WI38 (cell line): ENCODE measurements at regions not wholly inside any gene's neighbourhood (a gene's known extent, or its start where the extent isn't known, plus 50 kb on each side); places are given as distances from the start of the nearest gene placed in this dataset.

Source experiments
- H3K4me3 ChIP-seq: 2 replicates; pipeline ENCODE4 v1.5.1; 2011; ENCODE audit warnings: low read depth, mild to moderate bottlenecking, control low read depth, low read length
- CTCF ChIP-seq: IDR thresholded peaks from 2 replicates; pipeline ENCODE4 v1.5.1; 2012; ENCODE audit warnings: low read depth, mild to moderate bottlenecking, control low read depth, low read length

GRCh38 chr4:19746377-19746776 lies 505.3 kb upstream of the SLIT2 start:
- TF ChIP-seq CTCF, result no peak
- no peak overlapping the region for H3K4me3 ChIP-seq

GRCh38 chr4:19743115-19743638 lies 508.5 kb upstream of the SLIT2 start:
- no peak for TF ChIP-seq CTCF
- no peak overlapping the region for H3K4me3 ChIP-seq

- H3K4me3 ChIP-seq, result peak overlapping the region; percentile 36
- no peak for TF ChIP-seq CTCF
Measured at GRCh38 chr4:19739101-19739651, 512.5 kb upstream of the SLIT2 start.

- H3K4me3 ChIP-seq, result no peak overlapping the region
- TF ChIP-seq CTCF, result no peak
Measured at GRCh38 chr4:19736968-19737756, 514.5 kb upstream of the SLIT2 start.

DNA sequence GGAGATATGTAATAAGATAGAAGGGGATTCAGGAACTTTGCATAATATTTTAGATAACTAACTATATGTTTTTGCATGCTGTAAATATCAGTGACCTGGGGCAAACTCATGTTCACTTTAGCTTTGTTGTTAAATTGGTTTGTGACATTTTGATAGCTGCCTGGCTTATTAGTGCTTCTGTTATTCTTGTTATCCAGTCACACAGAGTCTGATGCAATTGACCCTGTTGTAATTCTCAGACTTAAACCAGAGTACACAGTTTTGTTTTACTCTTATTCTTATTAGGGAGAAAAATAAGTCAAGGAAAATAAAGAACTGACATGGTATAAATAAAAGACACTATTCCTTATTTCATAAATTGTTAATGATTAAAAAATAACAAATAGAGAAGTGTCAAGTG lies 516.7 kb upstream of the SLIT2 start:
- TF ChIP-seq CTCF, result no peak
- H3K4me3 ChIP-seq, result no peak overlapping the region

DNA sequence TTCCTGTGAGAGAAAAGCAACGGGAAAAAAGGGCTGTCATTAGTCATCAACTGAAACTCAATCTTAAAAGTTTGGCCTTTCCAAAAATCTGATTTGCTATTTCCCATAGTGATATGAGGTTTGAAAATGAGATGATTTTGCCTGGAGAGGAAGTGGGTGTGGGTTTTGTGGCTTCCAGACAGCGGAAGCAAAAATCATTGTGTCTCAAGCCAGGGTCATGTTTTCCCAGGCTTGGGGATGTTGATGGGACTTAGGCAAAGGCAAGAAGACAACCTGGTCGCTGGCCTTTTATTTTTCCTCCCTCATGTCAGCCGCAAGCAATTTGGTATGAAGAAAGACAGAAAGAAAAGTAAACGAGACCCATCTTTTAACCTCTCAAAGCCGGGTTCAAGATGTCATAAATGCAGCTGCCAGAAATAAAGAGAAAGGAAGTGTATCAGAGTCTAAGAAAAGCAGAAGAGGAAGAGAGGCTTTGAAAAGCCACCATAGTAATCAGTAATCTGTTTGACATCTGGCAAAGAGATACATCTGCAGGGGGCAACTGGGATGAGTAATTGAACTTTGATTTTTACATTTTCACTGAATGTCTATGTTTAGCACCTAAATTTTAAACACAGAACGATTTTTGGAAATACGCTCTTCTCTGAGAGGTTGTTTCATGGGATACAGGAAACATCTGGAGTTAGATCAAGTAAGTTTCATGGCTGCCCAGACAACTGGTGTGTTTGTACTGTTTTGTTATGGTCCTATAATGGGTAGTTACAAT lies 521.6 kb upstream of the SLIT2 start:
- no peak overlapping the region for H3K4me3 ChIP-seq
- TF ChIP-seq CTCF, result no peak
